ENCODE measurements at regions not wholly inside any gene's neighbourhood (a gene's known extent, or its start where the extent isn't known, plus 50 kb on each side); places are given as distances from the start of the nearest gene placed in this dataset.
"Not testable (repeated sequence)": the region's sequence is repeated elsewhere in the genome, so short reads cannot be mapped to it uniquely, and the experiment has no call there.

- DNase-seq (ENCODE audit: low read depth): no peak
Measured at GRCh38 chr16:80007231-80007630, 406.7 kb upstream of the MAF start.

GRCh38 chr16:80006241-80007215, 406.0 kb upstream of the MAF start:
- no peak for DNase-seq (ENCODE audit: low read depth)

GRCh38 chr16:80004113-80004512, 403.6 kb upstream of the MAF start:
- DNase-seq (ENCODE audit: low read depth): no peak

GRCh38 chr16:80002261-80002660, 401.7 kb upstream of the MAF start:
- no peak for DNase-seq (ENCODE audit: low read depth)

GRCh38 chr16:79998143-79998542, 397.6 kb upstream of the MAF start:
- no peak for DNase-seq (ENCODE audit: low read depth)

GRCh38 chr16:79997257-79997656, 396.7 kb upstream of the MAF start:
- no peak for DNase-seq (ENCODE audit: low read depth)

GRCh38 chr16:79996321-79996720, 395.8 kb upstream of the MAF start:
- DNase-seq (ENCODE audit: low read depth): no peak

GRCh38 chr16:79995315-79995714, 394.8 kb upstream of the MAF start:
- no peak for DNase-seq (ENCODE audit: low read depth)

GRCh38 chr16:79994418-79994817, 393.9 kb upstream of the MAF start:
- DNase-seq (ENCODE audit: low read depth): no peak

GRCh38 chr16:79993629-79994209, 393.2 kb upstream of the MAF start:
- DNase-seq (ENCODE audit: low read depth): no peak

- DNase-seq (ENCODE audit: low read depth): no peak
Measured at GRCh38 chr16:79991969-79992368, 391.4 kb upstream of the MAF start.

- DNase-seq (ENCODE audit: low read depth): no peak
Measured at GRCh38 chr16:79988721-79989220, 388.2 kb upstream of the MAF start.

GRCh38 chr16:79988089-79988488, 387.6 kb upstream of the MAF start:
- DNase-seq (ENCODE audit: low read depth): no peak

- no peak for DNase-seq (ENCODE audit: low read depth)
Measured at GRCh38 chr16:79986352-79986751, 385.8 kb upstream of the MAF start.

GRCh38 chr16:79985606-79986005, 385.1 kb upstream of the MAF start:
- DNase-seq (ENCODE audit: low read depth): no peak

- DNase-seq (ENCODE audit: low read depth): not testable (repeated sequence)
Measured at GRCh38 chr16:79984149-79984548, 383.6 kb upstream of the MAF start.

GRCh38 chr16:79982862-79983261, 382.3 kb upstream of the MAF start:
- no peak for DNase-seq (ENCODE audit: low read depth)

GRCh38 chr16:79982361-79982760, 381.8 kb upstream of the MAF start:
- no peak for DNase-seq (ENCODE audit: low read depth)

- no peak for DNase-seq (ENCODE audit: low read depth)
Measured at GRCh38 chr16:79981814-79982213, 381.3 kb upstream of the MAF start.

GRCh38 chr16:79980650-79981521, 380.3 kb upstream of the MAF start:
- DNase-seq (ENCODE audit: low read depth): no peak

GRCh38 chr16:79977940-79978836, 377.7 kb upstream of the MAF start:
- DNase-seq (ENCODE audit: low read depth): no peak

All from activated T-helper 1 cell treated with Interleukin-2 at 50 U/mL for 16 hours (primary cell).